ENCODE measurements at regions not wholly inside any gene's neighbourhood (a gene's known extent, or its start where the extent isn't known, plus 50 kb on each side); places are given as distances from the start of the nearest gene placed in this dataset.

DNA sequence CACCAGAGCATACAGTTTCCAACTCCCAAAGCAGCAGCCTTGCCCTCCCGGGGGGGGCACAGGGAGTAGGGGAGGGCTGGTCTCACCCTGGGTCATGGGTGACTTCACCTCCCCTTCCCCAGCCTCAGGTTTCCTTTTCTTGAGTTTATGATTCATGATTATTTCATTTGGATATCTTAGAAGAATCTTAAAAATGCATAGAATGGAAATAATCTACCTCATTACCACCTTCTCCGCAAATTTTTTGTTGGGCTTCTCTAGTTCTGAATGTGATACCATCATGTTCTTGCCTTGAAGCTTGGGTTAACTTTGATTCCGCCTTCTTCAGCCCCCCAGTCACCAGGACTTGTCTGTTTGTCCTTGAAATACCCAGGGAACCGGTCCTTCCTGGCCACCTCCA lies 148.8 kb upstream of the ROPN1 start:
- TF ChIP-seq GABPA (IDR thresholded peaks at IDR 0.05; ENCODE audit: low read depth): no peak
- TF ChIP-seq SPI1 (IDR thresholded peaks at IDR 0.05; ENCODE audit: borderline replicate concordance, low read depth): no peak
- TF ChIP-seq, protein P1, sequence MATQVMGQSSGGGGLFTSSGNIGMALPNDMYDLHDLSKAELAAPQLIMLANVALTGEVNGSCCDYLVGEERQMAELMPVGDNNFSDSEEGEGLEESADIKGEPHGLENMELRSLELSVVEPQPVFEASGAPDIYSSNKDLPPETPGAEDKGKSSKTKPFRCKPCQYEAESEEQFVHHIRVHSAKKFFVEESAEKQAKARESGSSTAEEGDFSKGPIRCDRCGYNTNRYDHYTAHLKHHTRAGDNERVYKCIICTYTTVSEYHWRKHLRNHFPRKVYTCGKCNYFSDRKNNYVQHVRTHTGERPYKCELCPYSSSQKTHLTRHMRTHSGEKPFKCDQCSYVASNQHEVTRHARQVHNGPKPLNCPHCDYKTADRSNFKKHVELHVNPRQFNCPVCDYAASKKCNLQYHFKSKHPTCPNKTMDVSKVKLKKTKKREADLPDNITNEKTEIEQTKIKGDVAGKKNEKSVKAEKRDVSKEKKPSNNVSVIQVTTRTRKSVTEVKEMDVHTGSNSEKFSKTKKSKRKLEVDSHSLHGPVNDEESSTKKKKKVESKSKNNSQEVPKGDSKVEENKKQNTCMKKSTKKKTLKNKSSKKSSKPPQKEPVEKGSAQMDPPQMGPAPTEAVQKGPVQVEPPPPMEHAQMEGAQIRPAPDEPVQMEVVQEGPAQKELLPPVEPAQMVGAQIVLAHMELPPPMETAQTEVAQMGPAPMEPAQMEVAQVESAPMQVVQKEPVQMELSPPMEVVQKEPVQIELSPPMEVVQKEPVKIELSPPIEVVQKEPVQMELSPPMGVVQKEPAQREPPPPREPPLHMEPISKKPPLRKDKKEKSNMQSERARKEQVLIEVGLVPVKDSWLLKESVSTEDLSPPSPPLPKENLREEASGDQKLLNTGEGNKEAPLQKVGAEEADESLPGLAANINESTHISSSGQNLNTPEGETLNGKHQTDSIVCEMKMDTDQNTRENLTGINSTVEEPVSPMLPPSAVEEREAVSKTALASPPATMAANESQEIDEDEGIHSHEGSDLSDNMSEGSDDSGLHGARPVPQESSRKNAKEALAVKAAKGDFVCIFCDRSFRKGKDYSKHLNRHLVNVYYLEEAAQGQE (IDR thresholded peaks at IDR 0.05; ENCODE audit: insufficient replicate concordance, low read depth): no peak
- no peak for TF ChIP-seq POLR2AphosphoS5 (IDR thresholded peaks at IDR 0.05; ENCODE audit: low read depth)
- TF ChIP-seq, protein P2, sequence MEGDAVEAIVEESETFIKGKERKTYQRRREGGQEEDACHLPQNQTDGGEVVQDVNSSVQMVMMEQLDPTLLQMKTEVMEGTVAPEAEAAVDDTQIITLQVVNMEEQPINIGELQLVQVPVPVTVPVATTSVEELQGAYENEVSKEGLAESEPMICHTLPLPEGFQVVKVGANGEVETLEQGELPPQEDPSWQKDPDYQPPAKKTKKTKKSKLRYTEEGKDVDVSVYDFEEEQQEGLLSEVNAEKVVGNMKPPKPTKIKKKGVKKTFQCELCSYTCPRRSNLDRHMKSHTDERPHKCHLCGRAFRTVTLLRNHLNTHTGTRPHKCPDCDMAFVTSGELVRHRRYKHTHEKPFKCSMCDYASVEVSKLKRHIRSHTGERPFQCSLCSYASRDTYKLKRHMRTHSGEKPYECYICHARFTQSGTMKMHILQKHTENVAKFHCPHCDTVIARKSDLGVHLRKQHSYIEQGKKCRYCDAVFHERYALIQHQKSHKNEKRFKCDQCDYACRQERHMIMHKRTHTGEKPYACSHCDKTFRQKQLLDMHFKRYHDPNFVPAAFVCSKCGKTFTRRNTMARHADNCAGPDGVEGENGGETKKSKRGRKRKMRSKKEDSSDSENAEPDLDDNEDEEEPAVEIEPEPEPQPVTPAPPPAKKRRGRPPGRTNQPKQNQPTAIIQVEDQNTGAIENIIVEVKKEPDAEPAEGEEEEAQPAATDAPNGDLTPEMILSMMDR (IDR thresholded peaks at IDR 0.05; ENCODE audit: insufficient read depth, low read length): no peak
- H3K4me3 ChIP-seq (replicated peaks; ENCODE audit: insufficient read depth, low read length): no peak overlapping the region
- no peak overlapping the region for H3K27ac ChIP-seq (replicated peaks)
- no peaks in the 10 kb centered on the region for H3K27me3 ChIP-seq (ENCODE audit: insufficient read depth, poor library complexity, severe bottlenecking)
- DNase-seq (ENCODE audit: low read depth in 1 of 2, low spot score in 1 of 2): no peak

DNA sequence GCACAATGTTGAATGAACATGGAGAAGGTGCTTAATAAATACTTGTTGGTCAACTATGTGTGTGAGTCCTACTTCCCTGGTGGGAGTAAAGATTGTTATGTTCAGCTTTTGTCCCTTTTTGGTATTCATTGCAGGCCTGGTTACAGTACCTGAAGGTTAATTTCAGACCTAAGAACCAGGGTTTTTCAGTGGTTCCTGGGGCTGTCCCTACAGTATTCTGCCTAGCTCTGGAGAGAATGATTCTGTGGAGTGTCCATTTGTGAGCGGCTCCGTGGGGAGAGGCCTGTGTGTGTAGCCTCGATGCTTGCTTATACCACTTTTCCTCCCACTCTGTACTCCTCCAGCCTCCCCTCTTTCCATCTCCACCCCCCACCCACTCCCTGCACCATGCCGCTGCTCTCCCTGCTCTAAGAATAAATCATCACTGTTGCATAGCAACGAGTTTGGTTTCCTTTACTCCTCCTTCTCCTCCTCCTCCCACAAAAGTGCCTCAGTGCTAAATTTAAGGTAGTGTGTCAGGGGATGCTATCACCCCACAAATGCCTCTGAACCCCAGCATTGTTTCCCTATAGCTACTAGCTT lies 150.6 kb upstream of the ROPN1 start:
- no peak overlapping the region for H3K27ac ChIP-seq (replicated peaks)
- no peak overlapping the region for H3K4me3 ChIP-seq (replicated peaks; ENCODE audit: insufficient read depth, low read length)
- DNase-seq (ENCODE audit: low read depth in 1 of 2, low spot score in 1 of 2): no peak
- TF ChIP-seq, protein P1 (IDR thresholded peaks at IDR 0.05; ENCODE audit: insufficient replicate concordance, low read depth): no peak
- no peak for TF ChIP-seq POLR2AphosphoS5 (IDR thresholded peaks at IDR 0.05; ENCODE audit: low read depth)
- no peak for TF ChIP-seq SPI1 (IDR thresholded peaks at IDR 0.05; ENCODE audit: borderline replicate concordance, low read depth)
- TF ChIP-seq, protein P2 (IDR thresholded peaks at IDR 0.05; ENCODE audit: insufficient read depth, low read length): no peak
- TF ChIP-seq GABPA (IDR thresholded peaks at IDR 0.05; ENCODE audit: low read depth): no peak
- H3K27me3 ChIP-seq (ENCODE audit: insufficient read depth, poor library complexity, severe bottlenecking): no peaks in the 10 kb centered on the region

DNA sequence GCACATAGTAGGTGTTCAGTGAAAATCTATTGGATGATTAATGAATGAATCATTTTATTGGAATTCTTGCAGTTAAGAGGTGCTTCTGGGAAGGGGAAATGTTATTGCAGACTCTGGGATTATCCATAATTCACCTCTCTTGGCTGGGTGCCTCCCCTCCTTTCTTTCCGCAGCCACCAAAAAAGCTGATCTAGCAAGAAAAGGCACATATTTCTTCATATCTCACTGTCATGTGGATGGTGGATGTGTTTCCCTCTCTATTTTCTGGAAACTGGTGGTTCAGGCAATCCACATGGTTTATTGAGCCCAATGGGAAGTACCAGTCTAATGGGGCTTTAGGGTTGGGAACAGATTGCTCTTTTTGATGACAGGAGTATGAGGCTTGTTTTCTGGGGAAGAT lies 151.1 kb upstream of the ROPN1 start:
- DNase-seq (ENCODE audit: low read depth in 1 of 2, low spot score in 1 of 2): no peak
- Histone ChIP-seq H3K4me3 (replicated peaks; ENCODE audit: insufficient read depth, low read length) (no peak overlapping the region), H3K27me3 (ENCODE audit: insufficient read depth, poor library complexity, severe bottlenecking) (no peaks in the 10 kb centered on the region), H3K27ac (replicated peaks) (no peak overlapping the region)
- TF ChIP-seq, protein P1 (IDR thresholded peaks at IDR 0.05; ENCODE audit: insufficient replicate concordance, low read depth): no peak
- no peak for TF ChIP-seq GABPA (IDR thresholded peaks at IDR 0.05; ENCODE audit: low read depth)
- no peak for TF ChIP-seq POLR2AphosphoS5 (IDR thresholded peaks at IDR 0.05; ENCODE audit: low read depth)
- TF ChIP-seq, protein P2 (IDR thresholded peaks at IDR 0.05; ENCODE audit: insufficient read depth, low read length): no peak
- TF ChIP-seq SPI1 (IDR thresholded peaks at IDR 0.05; ENCODE audit: borderline replicate concordance, low read depth): no peak
